HG02610 (cell line): ENCODE measurements at regions not wholly inside any gene's neighbourhood (a gene's known extent, or its start where the extent isn't known, plus 50 kb on each side); places are given as distances from the start of the nearest gene placed in this dataset.

Experiments
- ATAC-seq: cut with Tn5 transposase; IDR thresholded peaks from one replicate; pipeline ENCODE4 v1.9.1; 2021; ENCODE audit warnings: mild to moderate bottlenecking, moderate library complexity; ENCODE audit not compliant: unreplicated experiment

DNA sequence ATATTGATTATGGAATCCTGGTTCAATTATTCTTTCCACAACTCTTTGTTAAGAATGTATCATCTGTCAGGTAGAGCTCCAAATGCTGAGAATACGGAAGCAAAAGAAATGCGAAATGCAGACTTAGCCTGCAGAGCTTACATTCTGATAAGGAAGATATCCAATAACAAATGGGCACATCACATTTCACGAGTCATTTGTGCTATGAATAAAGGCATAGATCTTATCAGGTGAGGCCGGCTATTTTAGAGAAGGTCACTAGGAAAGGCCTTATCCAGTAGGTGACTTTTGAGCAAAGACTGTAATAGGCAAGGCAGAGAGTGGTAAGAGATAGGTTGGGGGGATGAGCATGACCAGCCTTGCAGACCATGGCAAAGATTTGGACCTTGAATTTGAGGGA is 174.3 kb upstream of the SERPINE2 start:
- no peak for ATAC-seq

DNA sequence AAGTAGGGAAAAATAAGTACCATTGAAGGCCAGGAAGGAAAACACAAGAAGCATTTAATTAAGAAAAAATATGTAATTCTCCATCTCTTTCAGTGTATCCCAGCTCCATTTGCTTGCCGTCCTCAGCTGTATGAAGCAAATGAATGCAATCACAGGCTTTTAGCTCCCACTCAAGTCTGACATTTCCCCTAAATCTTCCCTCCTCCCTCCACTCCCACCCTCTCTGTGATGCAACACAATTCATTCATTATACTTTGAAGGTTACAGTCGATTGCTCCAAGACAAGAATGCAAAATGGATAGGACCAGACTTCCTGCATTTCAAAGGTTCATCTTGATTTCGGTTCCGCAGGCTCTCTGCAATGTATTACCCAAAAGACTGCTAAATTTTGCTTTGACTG is 172.7 kb upstream of the SERPINE2 start:
- no peak for ATAC-seq

- no peak for ATAC-seq
These were observed 172.0 kb upstream of the SERPINE2 start for GRCh38 chr2:224211181-224211480.

DNA sequence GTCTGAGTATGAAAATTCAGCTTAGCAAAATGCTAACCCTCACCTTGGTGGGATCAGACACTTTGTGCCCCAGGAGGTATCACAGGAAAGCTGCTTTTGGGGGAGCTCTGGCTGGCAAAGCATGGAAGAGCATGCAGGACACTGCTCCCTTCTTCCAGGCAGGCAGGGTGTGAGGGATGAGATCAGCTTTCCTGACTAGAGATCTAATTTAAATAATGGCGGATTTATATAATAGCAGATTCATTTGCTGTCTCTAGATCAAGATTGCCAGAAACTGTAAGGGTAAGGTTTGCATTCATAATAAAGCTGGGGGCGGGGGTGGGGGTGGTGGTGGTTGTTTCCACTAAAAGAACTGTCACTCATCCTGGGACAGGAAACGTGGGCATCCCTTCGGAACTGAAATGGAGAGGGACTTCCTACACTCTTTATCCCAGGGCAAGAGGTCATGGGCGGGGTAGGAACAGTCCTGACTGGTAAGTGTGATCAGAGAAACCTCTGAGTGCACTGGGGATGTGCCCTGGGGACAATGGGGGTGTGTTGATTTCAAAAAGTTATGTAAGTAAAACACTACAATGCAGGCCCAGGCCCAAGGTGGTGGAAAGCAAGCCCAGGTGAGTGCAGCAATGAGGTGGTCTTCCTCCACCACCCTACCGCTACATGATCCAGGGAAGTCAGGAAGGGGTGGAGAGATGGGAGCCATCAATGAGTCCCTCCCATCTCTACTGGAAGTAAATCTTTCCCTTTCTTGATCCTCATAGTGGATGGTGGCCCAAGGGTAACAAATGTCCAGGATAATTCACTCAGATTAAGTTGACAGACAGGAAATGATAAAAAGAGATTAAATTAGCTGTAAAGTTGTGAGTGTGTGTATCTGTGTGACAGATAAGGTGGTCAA is 171.4 kb upstream of the SERPINE2 start:
- no peak for ATAC-seq

- ATAC-seq = no peak
These were observed 170.6 kb upstream of the SERPINE2 start for GRCh38 chr2:224209555-224210285.

- no peak for ATAC-seq
These were observed 169.4 kb upstream of the SERPINE2 start for GRCh38 chr2:224208443-224208842.

GRCh38 chr2:224208007-224208406 is 168.9 kb upstream of the SERPINE2 start:
- ATAC-seq = no peak

DNA sequence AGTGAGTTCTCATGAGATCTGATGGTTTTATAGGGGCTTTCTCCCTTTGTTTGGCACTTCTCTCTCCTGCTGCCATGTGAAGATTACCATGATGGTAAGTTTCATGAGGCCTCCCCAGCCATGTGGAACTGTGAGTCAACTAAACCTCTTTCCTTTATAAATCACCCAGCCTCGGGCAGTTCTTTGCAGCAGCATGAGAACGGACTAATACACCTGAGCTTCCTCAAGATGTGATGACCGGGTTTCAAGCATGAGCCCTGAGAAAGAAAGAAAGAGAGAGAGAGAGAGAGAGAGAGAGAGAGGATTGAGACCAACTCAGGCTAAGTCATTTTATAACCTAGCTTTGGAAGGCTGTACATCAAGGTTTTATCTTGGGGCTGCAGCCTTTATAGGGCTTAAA is 167.7 kb upstream of the SERPINE2 start:
- ATAC-seq = no peak

DNA sequence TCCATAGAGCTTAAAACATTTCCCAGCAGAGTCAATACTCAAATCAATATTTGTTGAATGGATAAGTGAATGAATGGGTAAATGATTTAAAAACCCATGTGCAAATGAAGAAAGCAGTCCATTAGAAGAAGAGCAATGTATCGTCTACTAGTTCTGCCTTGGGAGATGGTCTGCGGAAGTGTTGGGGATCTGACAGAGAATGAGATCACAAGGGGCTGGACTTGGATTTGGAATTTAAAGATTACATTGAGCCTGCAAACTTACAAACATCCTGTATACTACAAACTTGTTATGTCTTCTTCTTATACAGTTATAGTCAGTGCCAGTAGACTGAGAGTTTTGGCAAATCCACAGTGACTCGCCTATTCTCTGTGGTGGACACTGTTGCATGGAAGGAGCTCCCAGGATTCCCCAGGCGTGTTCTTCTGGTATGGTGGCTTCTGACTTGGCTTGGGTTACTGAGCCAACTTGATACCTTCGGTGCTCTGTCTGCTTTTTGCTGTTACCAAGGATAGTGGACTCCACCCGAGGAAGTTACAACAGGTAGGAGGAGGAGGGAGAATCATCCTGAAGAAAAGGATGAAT is 163.3 kb upstream of the SERPINE2 start:
- no peak for ATAC-seq

GRCh38 chr2:224198436-224198835 is 159.3 kb upstream of the SERPINE2 start:
- ATAC-seq = no peak

DNA sequence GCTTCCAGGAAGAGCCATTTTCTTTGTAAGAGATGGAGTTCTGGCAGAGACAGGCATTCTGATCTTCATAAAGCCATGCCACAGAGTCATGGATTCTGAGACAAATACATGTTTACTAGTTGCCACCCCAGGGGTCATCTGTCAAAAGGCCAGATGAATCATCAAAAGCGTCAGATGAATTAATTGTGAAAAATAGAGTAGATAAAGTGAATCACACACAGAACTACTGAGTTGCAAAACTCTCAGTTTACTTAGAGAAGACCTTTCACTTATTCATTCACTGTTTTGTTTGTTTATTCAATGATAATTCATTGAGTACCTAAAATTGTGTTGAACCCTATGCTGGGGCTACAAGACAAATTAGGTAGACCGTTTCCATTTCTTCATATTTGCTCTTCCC is 157.7 kb upstream of the SERPINE2 start:
- no peak for ATAC-seq

- ATAC-seq = no peak
These were observed 157.0 kb upstream of the SERPINE2 start for GRCh38 chr2:224195925-224196571.

DNA sequence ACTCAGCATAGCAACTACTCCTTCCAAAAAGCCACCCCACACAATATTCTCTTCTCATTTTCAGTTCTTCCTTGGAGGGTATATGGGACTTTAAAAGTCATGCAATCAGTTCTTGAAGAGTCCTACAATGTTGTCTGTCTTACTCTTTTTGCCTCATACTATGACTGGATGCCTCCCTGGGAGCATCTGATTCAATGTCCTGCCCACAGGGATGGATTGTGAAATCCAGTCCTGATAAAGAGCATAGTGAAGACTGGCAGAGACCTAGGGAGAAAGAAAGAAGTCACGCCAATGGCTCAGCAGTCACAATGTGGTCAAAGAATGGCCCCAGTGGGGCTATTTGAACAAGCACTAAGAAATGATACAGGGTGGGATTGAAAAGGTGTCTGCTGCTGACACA is 155.1 kb upstream of the SERPINE2 start:
- ATAC-seq = no peak

DNA sequence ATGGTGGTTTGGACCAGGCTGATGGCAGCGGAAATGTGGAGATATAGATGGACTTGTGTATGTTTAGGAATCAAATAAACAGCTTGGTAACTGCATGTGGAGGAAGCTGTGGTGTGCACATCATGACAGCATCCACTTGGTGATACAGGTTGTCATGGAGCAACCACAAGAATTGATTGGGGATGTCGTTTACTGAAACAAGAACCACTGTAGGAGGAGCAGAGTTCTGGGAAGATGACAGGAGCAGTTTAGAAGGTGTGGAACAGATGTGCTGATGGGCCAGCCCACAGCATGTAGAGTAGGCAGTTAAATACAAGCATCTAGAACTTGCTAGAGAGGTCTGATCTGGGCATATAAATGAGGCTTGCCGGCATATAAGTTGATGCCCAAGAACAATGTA is 152.4 kb upstream of the SERPINE2 start:
- ATAC-seq = no peak

DNA sequence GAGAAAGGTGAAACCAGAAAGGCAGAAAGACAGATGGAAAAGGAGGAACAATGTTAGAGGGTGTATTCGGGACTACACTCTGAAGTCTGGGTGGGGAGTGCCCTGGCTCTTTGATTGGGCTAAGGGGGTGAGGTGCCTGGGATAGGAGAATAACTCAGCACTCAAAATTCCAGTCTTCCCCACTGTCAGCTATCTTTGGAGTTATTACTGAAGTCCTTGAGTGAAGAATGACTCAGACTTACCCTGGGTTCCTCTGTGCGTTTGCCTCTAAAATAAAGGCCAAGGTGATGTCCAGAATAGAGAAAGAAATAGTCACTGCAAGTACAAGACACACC is 151.8 kb upstream of the SERPINE2 start:
- no peak for ATAC-seq

DNA sequence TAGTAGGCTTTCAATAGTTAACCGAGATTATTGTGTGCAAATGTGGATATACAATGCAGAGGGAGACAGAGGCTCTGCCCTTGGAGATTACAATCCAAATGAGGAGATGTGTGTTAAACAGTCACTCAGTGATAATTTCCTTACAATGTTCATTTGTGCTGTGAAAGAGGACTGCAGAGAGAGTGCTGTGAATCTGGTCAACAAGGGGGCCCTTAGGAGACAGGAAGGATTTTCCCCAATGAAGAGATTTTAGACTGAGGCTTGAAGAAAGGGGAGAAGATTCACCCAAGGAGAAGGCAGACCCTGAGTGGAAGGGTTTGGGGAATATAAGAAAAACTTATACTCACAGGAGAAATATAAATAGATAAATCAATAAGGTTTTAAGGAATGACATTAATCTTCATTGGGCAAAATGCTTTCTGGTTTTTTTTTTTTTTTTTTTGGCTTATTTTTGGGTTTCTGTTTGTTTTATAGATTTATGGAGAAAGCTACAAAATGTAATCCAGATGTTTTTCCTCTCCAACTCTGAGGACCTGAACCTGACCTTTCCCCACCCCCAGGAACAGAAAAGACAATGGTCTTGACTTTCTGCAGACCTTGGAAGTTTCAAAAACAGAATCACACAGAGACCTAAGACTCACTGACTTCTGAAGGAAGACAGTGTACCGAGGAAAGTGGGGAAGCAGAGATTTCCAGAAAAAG is 151.3 kb upstream of the SERPINE2 start:
- ATAC-seq = no peak

GRCh38 chr2:224187220-224187619 is 148.1 kb upstream of the SERPINE2 start:
- ATAC-seq = no peak

GRCh38 chr2:224185023-224185601 is 146.0 kb upstream of the SERPINE2 start:
- ATAC-seq = no peak

GRCh38 chr2:224183086-224183485 is 144.0 kb upstream of the SERPINE2 start:
- ATAC-seq = no peak

- no peak for ATAC-seq
These were observed 143.4 kb upstream of the SERPINE2 start for GRCh38 chr2:224182498-224182897.
